Calu3 (cell line): ENCODE measurements at regions not wholly inside any gene's neighbourhood (a gene's known extent, or its start where the extent isn't known, plus 50 kb on each side); places are given as distances from the start of the nearest gene placed in this dataset.

ENCODE experiments used
- BruUV-seq: library from RNA; stranded (reverse); fragments of 400-500 nt; replicated peaks from 2 replicates; lab custom pipeline; 2021; lab: Mats Ljungman, UMichigan
- CTCF ChIA-PET: fragments of 300-600 bp; sonication (Branson Sonifier 250); formaldehyde crosslinking; loops from one replicate; lab custom pipeline; 2022; ENCODE audit warnings: antibody characterized with exemption; lab: Charles Lee
- DNase-seq: peaks from one replicate; pipeline ENCODE4 v3.0.0; 2022
- H3K27ac Mint-ChIP-seq: one replicate; pipeline ENCODE4 v1.8.0; 2022; ENCODE audit warnings: mixed read lengths; ENCODE audit not compliant: unreplicated experiment
- H3K27me3 Mint-ChIP-seq: one replicate; pipeline ENCODE4 v1.8.0; 2022; ENCODE audit warnings: mixed read lengths; ENCODE audit not compliant: unreplicated experiment
- H3K36me3 Mint-ChIP-seq: one replicate; pipeline ENCODE4 v1.8.0; 2022; ENCODE audit warnings: mild to moderate bottlenecking, moderate library complexity, mixed read lengths; ENCODE audit not compliant: insufficient read depth, unreplicated experiment
- H3K4me1 Mint-ChIP-seq: one replicate; pipeline ENCODE4 v1.8.0; 2022; ENCODE audit warnings: mild to moderate bottlenecking, low read depth, mixed read lengths; ENCODE audit not compliant: unreplicated experiment
- H3K4me3 Mint-ChIP-seq: one replicate; pipeline ENCODE4 v1.8.0; 2022; ENCODE audit warnings: mild to moderate bottlenecking, low read depth, moderate library complexity, mixed read lengths; ENCODE audit not compliant: unreplicated experiment
- H3K9me3 Mint-ChIP-seq: one replicate; pipeline ENCODE4 v1.8.0; 2022; ENCODE audit warnings: low read depth, mixed read lengths; ENCODE audit not compliant: unreplicated experiment
- intact Hi-C: fragments of 100-400 bp; cut with micrococcal nuclease; formaldehyde crosslinking; loops from one replicate; pipeline ENCODE4 v1.10.0; 2022; ENCODE audit not compliant: unreplicated experiment
- TF ChIP-seq, protein P1 (sequence below): fragments of 200-600 bp; IDR thresholded peaks from one replicate; pipeline ENCODE4 v1.8.0; 2022; ENCODE audit warnings: antibody characterized with exemption; ENCODE audit not compliant: unreplicated experiment

DNA sequence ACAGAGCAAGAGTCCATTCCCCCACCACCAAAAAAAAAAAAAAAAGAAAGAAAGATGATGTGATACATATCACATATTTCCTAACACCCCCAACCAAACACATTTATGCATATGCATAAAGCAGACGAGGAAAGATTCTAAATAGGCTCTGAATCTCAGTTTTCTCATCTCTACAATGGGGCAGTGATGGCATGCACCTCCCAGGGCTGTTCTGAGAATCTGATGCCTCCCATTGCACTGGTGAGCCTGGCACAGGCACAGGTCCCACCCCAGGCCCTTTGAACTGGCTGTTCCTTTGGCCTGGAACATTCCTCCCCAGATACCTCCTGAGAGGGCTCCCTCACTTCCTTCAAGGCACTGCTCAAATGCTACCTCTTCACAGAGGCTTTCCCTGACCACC lies 116.5 kb downstream of the C9orf50 start:
- no peak for DNase-seq
- peaks cover 19% of the 10 kb centered on the region for H3K4me1 Mint-ChIP-seq
- H3K36me3 Mint-ChIP-seq, result peaks cover 40% of the 10 kb centered on the region
- no peaks in the 10 kb centered on the region for H3K27me3 Mint-ChIP-seq
- intact Hi-C loops, result no loop called here
- H3K27ac Mint-ChIP-seq, result peak overlapping the region; percentile 80
- CTCF ChIA-PET, result no interaction called here
- no TSS peak for BruUV-seq
- TF ChIP-seq, protein P1, sequence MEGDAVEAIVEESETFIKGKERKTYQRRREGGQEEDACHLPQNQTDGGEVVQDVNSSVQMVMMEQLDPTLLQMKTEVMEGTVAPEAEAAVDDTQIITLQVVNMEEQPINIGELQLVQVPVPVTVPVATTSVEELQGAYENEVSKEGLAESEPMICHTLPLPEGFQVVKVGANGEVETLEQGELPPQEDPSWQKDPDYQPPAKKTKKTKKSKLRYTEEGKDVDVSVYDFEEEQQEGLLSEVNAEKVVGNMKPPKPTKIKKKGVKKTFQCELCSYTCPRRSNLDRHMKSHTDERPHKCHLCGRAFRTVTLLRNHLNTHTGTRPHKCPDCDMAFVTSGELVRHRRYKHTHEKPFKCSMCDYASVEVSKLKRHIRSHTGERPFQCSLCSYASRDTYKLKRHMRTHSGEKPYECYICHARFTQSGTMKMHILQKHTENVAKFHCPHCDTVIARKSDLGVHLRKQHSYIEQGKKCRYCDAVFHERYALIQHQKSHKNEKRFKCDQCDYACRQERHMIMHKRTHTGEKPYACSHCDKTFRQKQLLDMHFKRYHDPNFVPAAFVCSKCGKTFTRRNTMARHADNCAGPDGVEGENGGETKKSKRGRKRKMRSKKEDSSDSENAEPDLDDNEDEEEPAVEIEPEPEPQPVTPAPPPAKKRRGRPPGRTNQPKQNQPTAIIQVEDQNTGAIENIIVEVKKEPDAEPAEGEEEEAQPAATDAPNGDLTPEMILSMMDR, result no peak
- no peak overlapping the region for H3K4me3 Mint-ChIP-seq
- peaks cover 2% of the 10 kb centered on the region for H3K9me3 Mint-ChIP-seq

DNA sequence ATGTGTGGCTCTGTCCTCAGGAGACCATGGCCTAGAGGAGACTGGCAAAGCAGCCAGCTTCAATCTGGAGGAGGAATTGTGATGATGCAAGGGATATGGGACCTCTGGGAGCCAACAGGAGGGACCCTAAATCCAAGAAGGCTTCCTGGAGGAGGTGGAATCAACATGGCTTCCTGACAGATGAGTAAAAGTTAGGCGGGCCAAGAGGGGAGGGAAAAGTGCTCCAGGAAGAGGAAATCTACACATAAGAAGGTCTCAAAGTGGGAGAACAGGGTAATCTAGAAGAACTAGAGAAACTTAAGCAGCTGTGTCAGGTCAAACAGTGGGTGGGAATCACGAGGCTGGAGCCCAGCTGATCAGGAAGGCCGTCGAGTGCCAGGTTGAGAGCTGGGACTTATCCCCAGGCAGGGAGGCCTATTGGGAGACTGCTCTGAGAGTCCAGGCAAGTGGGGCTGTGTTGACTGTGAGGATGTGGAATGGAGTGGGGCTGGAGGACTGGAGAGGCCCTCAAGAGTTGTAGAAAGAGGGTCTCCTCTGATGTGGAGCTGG lies 119.1 kb downstream of the C9orf50 start:
- Mint-ChIP-seq H3K4me3 (no peak overlapping the region), H3K9me3 (no peaks in the 10 kb centered on the region), H3K27me3 (no peaks in the 10 kb centered on the region), H3K27ac (no peak overlapping the region), H3K4me1 (peaks cover 42% of the 10 kb centered on the region), H3K36me3 (peaks cover 49% of the 10 kb centered on the region)
- DNase-seq, result no peak
- CTCF ChIA-PET, result no interaction called here
- BruUV-seq, result no TSS peak
- intact Hi-C loops, result no loop called here
- TF ChIP-seq, protein P1, result no peak

DNA sequence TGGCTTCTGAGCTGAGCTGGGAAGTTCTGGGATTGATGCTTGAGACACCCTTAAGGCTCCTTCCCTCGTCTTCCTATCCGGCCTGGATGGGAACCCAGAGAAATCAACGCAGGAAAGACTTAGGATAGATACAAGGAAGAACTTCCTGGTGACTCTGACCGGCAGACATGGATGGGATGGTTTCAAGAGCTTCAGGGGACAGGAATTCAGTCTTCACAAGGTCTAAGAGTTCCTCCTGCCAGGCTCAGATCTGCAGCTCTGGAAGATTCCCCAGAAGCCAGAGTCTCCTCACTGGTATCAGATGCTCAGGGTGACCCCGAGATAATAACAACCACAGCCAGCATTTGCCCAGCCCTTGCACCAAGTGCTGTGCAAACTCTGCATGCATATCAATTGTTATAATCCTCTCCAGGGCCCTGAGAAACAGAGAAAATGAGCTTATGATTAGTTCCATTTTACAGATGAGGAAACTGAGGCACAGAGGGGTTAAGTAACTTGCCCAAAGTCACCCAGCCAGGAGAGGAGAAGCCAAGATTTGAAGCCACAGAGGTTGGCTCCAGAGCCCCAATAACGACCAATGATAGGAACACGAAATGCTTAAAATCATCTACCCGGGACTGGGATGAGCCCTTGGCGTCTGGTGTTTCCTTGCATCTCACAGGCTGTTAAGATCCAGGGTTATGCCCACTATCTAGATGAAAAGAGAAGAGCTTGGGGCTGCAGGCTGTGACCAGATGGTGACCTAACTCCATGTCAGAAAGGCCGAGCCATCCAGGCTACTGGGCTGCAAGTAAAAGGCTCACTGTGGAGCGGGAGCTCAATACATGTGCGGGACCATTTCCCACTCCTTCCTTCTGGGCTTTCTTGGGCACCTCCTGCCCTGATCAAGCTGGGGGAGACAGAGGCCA lies 119.8 kb downstream of the C9orf50 start:
- BruUV-seq, result no TSS peak
- TF ChIP-seq, protein P1, result no peak
- H3K4me1 Mint-ChIP-seq, result peaks cover 47% of the 10 kb centered on the region
- no peak for DNase-seq
- peaks cover 56% of the 10 kb centered on the region for H3K36me3 Mint-ChIP-seq
- no peak overlapping the region for H3K4me3 Mint-ChIP-seq
- H3K9me3 Mint-ChIP-seq, result no peaks in the 10 kb centered on the region
- CTCF ChIA-PET, result no interaction called here
- intact Hi-C loops, result no loop called here
- H3K27me3 Mint-ChIP-seq, result no peaks in the 10 kb centered on the region
- no peak overlapping the region for H3K27ac Mint-ChIP-seq

DNA sequence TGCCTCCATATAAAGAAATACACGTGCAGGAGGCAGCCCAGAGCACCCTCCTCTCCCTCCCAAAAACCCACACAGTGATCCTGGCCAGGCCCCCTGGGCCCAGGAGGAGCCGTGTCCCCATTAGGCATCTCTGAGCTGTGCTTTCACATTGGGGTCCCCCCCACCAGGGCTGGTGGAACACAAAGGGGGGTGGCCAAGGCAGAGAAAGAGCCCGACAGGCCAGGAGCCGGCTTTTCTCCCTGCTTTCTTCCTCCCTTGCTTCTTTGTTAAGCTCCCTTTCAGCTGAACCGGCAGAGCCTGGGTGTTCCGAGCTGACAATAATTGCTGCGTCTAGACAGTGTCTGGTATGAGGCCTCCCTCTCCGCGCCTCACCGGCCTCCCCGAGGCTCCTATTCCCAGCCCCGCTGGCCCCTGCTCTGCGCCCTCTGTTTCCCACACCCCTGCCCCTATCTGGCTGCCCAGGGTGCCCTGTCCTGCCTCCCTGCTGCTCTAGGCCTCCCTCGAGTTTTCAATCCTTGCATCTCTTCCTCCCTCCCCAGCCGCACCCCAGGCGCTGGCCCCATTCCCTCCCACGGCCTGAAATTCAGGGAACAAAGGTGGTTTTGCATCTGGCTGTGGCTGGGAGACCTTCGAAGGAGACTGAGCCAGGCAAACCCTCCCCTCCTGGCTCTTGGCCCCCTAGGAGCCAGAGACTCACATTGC lies 120.6 kb downstream of the C9orf50 start:
- Mint-ChIP-seq H3K27ac (no peak overlapping the region), H3K9me3 (no peaks in the 10 kb centered on the region), H3K27me3 (no peaks in the 10 kb centered on the region), H3K36me3 (peaks cover 64% of the 10 kb centered on the region), H3K4me3 (no peak overlapping the region), H3K4me1 (peaks cover 47% of the 10 kb centered on the region)
- intact Hi-C loops, result no loop called here
- CTCF ChIA-PET, result interaction anchor here (0.6 kb wide), 1 partner anchor 15 kb away, joined by 4 read pairs; no protein-coding TSS in a partner anchor
- no peak for DNase-seq
- TF ChIP-seq, protein P1, result no peak
- BruUV-seq, result no TSS peak
